ENCODE measurements at regions not wholly inside any gene's neighbourhood (a gene's known extent, or its start where the extent isn't known, plus 50 kb on each side); places are given as distances from the start of the nearest gene placed in this dataset.

DNA sequence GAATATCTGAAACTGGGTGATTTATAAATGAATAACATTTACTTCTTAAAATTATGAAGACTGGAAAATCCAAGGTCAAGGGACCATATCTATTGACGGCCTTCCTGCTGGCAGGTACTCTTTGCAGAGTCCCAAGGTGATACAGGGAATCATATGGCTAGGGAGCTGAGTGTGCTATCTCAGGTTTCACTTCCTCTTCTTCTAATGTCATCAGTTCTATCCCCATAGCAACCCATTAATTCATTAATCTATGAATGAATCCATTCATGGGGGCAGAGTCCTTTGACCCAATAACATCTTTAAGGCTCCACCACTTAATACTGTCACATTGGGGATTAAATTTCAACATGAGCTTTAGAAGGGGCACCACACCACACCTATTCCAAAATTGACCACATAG lies 772.0 kb downstream of the HACE1 start:
- no peak for DNase-seq (ENCODE audit: low read depth in 3 of 3)

DNA sequence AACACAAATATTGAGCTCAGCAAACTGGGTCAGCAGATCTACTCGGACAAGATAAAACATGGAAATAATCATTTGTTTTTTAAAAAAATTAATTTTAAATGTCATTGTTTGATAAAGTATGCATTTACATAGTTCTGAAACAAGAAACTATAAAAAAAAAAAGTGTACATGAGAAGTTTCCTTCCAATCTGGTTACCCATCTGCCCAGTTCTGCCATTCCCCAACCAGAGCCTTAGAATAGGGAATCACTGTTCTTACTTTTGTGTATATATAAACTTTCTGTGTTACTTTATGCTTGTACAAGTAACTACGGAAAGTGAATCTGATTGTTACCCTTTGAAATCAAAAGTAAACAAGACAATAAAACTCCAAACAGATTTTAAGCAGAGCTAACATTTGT lies 791.4 kb downstream of the HACE1 start:
- DNase-seq (ENCODE audit: low read depth in 3 of 3) = no peak

DNA sequence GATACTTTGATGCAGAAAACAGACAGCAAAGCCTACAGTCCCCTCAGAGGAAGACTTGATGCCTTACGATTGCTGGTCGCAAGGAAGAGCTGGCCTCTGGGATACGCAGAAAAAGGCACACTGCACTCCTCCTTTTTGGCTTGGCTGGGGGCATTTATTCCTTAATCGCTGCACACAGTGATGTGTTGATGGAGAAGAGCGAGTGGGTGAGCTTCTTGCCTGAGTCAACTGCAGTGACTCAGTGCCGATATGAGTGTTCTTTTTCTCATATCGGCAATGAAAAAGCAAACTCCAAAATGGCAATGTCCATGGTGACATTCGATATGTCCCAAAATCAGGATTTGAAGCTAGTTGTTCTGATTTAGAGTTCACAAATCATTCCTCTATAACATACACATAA lies 794.8 kb downstream of the HACE1 start:
- no peak for DNase-seq (ENCODE audit: low read depth in 3 of 3)

DNA sequence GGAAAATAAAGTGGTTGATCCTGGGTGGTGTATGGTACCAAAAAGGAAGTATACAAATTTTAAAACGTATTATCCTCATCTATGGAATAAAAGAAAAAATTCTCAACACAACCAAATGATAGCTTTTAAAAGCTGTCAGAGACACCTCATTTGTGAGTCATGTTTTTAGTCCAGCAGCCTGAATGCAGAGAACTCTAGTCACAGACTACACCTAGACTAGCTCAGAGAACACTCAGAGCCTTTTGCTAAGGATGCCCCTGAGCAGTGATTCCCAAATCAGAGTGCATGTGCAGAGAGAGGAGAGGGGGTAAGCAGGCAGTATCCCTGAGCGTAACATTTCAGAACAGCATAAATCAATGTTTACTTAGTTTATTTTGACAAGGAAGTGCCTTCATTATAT lies 809.3 kb downstream of the HACE1 start:
- no peak for DNase-seq (ENCODE audit: low read depth in 3 of 3)

DNA sequence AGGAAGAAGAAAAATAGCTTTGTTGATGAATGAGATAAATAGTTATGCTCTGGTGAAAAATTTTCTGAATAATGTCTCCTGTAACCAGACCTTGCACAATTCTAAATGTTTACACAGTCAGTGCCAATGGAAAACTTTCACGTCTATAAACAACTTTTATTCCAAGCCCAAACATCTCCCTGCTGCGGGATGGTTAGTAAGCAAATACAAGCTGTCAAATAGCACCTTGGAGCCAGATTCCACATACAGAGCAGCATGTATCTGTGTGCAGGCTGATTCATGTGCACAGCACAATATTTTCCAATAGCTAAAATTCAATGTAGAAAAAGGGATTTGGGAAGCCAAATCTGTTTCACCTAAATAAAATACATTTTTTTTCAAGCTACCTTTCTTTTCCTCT lies 813.3 kb downstream of the HACE1 start:
- DNase-seq (ENCODE audit: low read depth in 3 of 3) = no peak

DNA sequence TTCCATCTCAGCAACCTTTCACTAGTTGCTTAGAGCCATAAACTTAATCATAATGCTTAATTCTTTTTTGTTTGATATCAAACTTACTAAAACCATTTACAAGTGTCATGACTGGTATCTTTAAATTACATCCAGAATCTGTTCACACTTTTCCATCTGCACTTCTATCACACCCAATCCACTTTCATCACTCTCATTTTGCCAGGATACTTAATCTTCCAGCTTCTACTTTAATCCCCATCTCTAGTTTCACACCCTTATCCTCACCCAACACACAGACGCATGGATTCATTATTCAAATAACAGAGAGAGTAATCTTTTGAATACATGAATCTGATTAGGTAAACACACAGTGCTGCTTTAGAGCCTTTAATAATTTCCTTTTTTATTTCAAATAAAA lies 828.4 kb downstream of the HACE1 start:
- DNase-seq (ENCODE audit: low read depth in 3 of 3) = no peak

DNA sequence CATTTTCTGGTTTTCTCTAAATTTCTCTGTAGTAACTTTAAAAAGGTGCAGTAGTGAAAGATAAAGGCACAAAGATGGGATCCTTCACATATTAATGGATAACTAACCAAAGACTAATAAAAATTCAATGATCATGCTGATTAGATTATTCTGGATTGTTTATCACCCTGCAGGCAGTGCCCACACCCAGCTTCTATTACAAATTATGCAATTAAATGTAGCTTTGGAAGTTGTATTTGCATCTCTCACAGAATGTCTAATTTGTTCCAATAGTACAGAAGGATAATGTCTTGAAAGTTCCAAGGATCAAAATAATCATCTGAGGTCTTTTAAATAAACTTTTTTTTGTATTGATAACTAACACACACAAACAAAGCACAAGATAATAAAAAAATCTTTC lies 837.6 kb downstream of the HACE1 start:
- DNase-seq (ENCODE audit: low read depth in 3 of 3) = no peak

DNA sequence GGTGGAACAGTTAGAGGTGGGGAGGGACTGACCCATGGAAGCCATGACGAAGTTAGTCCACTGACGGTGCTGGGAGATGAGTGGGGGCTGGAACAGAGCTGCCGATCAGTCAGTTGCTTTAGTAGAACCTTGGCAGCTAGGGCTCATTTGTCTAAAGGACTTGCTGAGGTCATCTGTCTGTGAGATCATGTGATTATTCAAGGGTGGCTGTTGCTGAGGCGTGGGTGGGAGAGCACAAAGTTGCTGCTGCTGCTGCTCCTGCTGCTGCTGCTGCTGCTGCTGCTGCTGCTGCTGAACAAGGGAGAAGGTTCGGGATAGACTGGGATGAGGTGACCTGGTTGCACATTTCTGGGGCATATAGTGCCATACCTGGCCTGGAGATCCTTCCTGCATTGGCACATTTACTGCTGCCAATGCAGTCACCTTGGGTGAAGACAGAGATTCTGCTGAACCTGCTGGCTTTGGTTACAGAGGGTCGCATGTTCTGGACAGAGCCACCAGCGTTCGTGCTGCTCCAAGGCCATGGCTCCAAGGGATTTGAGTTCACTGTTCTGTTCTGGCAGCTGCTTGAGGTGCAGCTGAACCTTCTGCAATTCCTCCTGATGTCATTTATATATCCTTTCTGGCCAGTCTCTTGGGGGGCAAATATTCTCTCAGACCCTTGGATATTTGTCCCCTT lies 840.5 kb downstream of the HACE1 start:
- no peak for DNase-seq (ENCODE audit: low read depth in 3 of 3)

DNA sequence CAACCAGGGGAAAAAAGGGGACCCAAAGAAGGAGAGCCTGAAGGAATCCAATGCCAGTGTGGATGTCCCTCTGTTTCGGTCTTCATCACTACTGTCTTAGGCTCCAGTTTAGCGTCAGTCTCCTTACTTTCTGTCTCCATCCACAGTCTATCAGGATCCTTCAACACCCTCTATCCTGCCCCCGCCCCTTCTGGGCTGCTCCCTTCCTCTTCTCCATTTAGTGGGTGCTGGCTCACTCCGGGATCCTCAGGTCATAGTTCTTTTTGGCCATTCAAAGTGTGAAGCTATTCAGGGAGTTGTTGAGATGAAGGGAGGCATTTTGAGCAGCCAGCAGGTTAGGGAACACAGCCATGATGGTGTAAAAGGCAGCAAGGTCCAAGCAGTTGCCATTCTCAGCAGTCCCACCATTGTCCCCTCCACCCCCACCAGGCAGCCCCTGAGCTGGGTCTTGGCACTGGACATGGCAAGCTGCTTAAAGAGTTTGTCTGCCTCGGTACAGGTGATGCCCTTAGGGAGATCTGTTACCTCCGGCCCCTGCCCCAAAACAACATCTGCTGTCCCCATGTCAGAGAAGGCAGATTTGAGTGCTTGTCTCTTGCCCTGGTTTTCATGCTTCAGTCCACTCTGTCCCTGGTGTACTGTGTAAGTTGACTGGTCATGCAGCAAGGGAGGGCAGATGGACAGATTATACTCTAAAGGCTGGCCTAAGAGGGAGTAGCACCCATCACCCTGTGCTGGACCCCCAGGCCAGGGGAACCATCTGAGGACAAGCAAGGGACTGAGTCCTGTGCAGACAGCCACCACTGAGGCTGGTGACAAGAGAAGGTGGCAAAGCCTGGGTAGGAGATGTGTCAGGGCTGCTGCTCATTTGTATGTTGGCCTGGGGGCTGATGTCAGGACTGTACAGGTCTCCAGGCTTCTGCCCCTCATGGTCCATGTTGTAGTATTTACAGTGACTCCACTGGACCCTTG lies 842.0 kb downstream of the HACE1 start:
- no peak for DNase-seq (ENCODE audit: low read depth in 3 of 3)

DNA sequence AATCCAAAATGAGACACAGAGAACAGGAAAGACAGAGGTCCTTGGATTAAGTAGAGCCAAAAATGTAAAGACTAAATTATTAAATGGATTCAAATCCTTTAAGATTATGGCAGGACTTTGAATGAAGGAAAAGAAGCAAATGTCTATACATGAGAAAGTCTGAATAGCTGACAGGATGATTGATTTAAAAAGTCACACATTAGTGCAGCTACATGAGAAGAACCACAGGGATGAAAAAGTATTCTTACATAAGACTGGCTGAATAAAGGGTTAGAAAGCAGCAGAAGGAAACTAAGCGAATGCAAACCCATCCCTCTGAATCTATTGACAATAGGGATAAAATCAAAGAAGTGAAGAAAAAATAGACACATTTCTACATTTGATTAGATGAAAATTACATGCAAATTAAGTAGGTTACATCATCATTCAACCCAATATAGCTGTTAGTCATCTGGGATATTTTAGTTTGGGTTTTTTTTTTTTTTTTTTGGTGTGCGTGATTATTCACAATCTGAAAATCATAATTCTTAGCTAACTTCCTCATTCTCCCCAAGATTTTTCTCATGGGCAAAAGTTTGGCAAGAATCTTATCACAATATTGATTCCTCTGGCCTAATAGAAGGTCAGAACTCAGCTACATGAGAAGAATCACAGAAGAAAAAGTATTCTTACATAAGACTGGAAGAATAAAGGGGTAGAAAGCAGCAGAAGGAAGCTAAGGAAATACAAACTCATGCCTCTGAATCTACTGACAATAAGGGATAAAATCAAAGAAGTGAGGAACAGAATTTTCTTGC lies 845.4 kb downstream of the HACE1 start:
- no peak for DNase-seq (ENCODE audit: low read depth in 3 of 3)

DNA sequence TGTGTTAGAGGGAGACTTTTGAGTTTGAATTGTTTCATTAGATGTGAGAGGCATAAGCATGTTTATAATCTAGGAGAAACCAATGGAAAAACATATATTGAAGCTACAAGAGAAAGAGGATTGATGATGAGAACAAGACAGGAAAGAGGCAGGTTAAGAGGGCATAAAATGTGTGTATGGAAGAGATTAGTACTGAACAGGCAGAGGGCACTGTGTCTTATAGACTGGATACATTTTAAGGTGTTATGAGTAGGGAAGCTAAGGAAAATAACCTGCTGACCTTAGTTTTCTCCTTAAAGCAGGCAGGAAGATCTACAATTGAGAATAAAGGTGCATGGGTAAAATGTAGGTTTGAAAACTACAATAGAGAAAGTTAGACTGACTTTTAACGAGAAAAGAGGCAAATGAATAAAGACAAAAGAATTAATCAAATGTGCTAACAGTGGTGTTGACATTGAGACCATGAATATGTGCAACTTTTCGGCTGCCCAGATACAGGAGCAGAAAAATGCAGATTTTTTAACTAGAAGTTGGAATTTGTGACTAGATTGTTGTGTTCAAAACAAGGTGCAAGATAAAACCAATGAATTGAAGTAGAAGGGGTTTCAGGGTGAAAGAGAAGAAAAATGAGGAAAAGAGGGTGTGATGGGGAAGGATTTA lies 846.3 kb downstream of the HACE1 start:
- no peak for DNase-seq (ENCODE audit: low read depth in 3 of 3)

DNA sequence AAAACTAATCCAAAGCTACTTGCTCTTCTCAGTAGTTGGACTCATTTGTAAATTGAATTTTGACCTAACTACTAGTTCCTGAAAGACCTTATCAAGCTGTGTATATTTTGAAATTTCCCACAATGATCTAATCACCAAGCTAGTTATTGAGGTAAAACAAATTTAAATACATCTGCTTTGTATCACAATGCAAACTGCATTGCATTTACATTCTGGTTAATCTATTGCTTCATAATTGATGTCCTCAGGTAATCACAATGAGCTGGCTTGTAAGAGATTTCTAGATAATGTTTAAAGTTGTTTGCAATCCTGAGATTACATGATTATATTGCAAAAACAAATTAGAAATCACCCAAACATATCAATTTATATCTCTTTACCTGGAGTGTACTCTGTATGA lies 848.8 kb downstream of the HACE1 start:
- DNase-seq (ENCODE audit: low read depth in 3 of 3) = no peak

DNA sequence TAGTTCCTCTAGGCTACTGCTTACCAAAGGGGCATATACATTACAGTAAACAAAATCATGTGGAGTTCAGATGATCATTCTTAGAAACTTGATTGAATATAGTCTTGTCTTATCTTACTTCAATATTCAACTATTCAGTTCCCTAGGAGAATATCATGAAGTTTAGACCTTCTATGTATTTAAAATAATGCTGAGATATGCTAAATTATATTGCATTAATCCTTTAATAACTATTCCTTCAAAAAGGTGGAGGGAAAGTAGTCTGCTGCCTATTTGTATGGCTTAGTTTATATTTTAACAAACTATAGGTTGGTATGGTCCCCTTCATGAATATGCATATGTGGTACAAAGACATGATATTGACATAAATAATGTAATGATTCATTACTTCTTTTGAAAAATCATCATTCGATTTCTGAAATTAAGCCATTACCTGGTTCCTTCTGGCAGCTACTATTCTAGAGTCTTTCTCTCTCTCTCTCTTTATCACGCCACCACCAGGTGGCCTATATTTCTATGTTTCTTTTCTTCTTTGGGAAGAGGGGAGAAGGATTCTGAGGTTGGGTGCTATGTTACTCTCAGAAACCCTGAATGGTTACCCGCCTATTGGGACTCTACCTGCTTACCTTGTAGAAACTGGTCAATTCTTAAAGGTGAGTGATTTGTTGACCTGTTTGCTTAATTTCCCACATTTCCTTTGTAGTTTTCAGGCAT lies 855.8 kb downstream of the HACE1 start:
- DNase-seq (ENCODE audit: low read depth in 3 of 3) = no peak

DNA sequence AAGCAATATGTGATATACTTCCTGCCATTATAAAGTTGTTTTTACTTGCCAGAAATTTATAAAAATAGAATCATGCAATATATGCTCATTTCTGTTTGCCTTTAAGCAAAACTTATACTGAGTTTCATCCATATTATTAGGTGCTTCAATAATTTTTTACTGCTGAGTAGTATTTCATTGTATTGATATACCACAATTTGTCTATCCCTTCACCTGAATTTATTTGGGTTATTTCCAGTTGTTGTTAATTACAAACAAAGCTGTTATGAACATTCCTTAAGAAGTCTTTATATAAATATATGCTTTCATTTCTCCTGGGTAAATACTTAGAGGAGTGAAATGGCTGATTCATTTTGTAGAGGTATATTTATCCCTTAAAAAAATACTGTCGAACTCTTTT lies 864.1 kb downstream of the HACE1 start:
- no peak for DNase-seq (ENCODE audit: low read depth in 3 of 3)

DNA sequence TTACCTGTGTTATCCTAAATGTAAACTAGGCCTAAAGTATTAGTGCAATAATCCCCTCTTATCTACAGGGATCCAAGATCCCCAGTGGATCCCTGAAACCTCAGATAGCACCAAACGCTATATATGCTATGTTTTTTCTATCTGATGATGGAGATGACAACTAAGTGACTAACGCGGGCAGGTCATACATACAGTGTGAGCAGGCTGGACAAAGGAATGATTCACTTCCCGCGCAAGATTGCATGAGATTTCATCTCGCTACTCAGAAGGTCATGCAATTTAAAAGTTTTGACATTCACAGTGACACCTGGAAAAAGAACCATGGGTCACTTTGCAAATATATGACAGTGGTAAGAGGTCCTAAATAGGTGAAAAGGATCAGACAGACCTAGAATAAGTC lies 875.9 kb downstream of the HACE1 start:
- DNase-seq (ENCODE audit: low read depth in 3 of 3) = no peak

DNA sequence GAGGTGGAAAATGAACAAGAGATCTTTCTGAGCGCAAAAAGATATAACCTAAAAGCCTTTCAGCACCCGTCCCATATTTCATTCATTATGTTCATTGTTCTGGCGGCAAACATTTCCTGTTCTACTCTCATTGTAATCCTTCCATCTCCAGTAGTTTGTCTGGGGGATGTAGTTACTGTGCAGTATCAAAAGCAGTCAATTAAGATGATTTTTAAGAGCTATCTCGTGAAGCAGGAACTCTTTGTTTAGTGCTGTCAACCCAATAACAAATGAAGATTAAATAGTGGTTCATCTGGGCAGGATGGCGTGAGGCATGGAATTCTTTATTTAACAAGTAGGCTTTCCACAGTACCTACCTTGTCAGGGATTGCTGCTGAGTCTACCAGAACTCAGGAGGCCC lies 876.7 kb downstream of the HACE1 start:
- no peak for DNase-seq (ENCODE audit: low read depth in 3 of 3)

DNA sequence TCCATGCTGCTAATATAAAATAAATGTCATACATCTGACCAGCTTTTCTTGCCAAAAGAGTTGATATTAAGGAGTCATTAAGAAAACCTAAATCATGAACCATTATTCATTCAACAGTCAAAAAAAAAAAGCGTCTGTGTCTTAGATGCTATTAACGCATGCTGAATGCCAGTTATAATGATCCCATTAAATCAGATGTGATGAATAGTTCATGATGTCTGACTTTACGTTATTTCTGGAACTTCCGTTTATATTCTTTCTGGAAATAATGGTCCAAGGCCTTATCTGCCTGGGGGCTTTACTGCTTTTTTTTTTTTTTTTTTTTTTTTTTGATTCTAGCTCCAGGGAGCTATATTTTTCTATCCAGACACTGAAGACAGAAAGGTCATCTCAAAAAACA lies 877.1 kb downstream of the HACE1 start:
- DNase-seq (ENCODE audit: low read depth in 3 of 3) = no peak

DNA sequence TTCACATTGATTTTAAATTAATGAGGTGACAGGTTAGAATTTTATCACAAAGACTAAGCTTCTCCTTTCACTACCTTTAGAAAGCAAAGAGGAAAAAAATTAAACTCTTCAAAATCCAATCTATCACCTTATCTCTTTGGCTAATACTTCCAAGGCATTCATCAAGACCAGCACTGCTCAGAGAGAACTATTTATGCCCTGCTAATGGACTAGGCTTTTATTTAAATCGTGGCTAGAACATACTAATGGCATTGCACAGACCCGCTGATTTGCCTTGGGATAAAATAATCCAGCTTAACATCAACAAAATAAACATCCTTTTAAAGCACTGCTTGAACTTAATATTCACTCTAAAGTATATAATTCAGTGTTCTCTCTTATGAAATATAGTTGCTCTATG lies 880.4 kb downstream of the HACE1 start:
- no peak for DNase-seq (ENCODE audit: low read depth in 3 of 3)

DNA sequence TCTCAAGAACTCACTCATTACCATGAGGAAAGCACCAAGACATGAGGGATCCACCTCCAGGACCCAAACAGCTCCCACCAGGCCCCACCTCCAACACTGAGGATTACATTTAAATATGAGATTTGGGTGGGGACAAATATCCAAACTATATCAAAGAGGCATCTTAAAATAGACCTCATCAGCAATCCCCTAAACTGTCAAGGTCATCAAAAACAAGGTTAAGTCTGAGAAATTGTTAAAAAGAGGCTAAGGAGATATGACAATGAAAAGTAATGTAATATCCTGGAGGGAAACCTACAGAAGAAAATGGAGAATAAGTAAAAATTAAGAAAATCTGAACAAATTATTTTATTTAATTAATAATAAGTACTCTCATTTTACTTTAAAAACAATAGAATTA lies 922.3 kb downstream of the HACE1 start:
- DNase-seq (ENCODE audit: low read depth in 3 of 3) = no peak

DNA sequence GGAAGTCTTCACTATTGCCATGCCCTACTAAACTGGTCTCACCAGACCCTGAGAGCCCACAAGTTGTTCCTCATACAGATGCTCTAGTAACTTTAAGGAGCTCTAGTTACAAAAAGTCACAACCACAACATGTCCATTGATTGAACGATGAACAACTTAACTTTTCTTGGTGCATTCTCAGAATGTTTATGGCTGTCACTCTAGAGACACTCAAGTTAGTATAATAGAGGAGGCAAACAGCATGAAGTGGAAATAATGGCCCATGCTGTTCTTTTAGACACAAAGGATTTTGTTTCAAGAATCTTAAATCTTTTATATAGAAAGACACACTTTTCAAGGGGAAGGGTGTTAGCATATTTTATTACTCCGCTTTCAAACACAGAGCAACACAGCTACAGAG lies 934.4 kb downstream of the HACE1 start:
- DNase-seq (ENCODE audit: low read depth in 3 of 3) = no peak

DNA sequence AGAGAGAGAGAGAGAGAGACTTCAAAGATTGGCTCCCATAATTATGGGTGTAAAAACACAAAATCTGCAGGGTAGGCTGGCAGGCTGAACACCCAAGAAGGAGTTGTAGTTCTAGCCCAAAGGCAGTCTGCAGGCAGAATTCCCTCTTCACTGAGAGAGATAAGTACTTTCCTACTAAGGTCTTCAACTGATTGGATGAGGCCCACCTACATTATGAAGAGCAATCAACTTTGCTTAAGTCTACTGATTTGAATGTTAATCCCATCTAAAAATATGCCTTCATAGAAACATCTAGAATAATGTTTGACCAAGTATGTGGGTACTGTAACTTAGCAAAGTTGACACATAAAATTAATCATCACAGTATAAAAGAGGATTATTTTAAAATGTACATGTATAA lies 949.7 kb downstream of the HACE1 start:
- no peak for DNase-seq (ENCODE audit: low read depth in 3 of 3)
